Mucosa of descending colon (tissue), 3 donors: ENCODE measurements at regions not wholly inside any gene's neighbourhood (a gene's known extent, or its start where the extent isn't known, plus 50 kb on each side); places are given as distances from the start of the nearest gene placed in this dataset.

Experiments
- ATAC-seq: fragments of 200-7000 bp; cut with Tn5 transposase; one replicate; pipeline ENCODE4 v1.9.1; 2020; ENCODE audit warnings: mild to moderate bottlenecking, moderate library complexity
- DNase-seq, 3 donors: peaks; one replicate each; pipeline ENCODE4 v3.0.0-alpha.2; 2020
- H3K36me3 ChIP-seq: fragments of 200-600 bp; one replicate; pipeline ENCODE4 v1.8.0; 2021; ENCODE audit warnings: low read depth, mild to moderate bottlenecking
- H3K4me1 ChIP-seq: fragments of 200-600 bp; one replicate; pipeline ENCODE4 v1.8.0; 2021; ENCODE audit warnings: low read depth, mild to moderate bottlenecking
- H3K4me3 ChIP-seq: fragments of 200-600 bp; one replicate; pipeline ENCODE4 v1.8.0; 2021; ENCODE audit warnings: mild to moderate bottlenecking
- H3K9me3 ChIP-seq: fragments of 200-600 bp; one replicate; pipeline ENCODE4 v1.8.0; 2021; ENCODE audit warnings: mild to moderate bottlenecking
- intact Hi-C, 2 donors: fragments of 100-400 bp; cut with DNase I in 1 of 2; cut with micrococcal nuclease in 1 of 2; formaldehyde crosslinking; loops; one replicate each; pipeline versions ENCODE4 v1.11.0 to v1.11.1; 2022; cut with DNase I, micrococcal nuclease
- TF ChIP-seq, protein P1 (sequence below): fragments of 200-600 bp; IDR thresholded peaks from one replicate; pipeline ENCODE4 v1.8.0; 2022; ENCODE audit warnings: antibody characterized with exemption, mild to moderate bottlenecking
- donor health status: DM: no; HTN: no; CAD: no; lungs with moderate emphysema.
- donor health status: DM: no; HTN: no; CAD: no.
- donor health status: DM: no; HTN: yes; CAD: no.

DNA sequence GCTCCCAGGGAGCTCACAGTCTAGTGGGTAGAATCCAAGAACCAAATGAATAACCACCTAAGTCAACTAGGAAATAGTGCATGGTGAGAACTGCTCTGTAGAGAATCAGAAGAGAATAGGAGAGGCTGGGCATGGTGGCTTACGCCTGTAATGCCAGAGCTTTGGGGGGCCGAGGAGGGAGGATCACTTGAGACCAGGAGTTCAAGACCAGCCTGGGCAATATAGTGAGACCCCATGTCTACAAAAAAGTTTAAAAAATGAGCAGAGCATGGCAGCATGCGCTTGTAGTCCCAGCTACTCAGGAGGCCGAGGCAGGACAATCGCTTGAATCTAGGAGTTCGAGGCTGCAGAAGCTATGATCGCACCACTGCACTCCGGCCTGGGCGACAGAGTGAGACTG, 122.3 kb upstream of the IRF2BP2 start:
- DNase-seq (no peak), ATAC-seq (no peak)
- Histone ChIP-seq H3K4me1 (peaks cover 3% of the 10 kb centered on the region), H3K36me3 (no peaks in the 10 kb centered on the region), H3K9me3 (no peaks in the 10 kb centered on the region), H3K4me3 (no peak overlapping the region)
- intact Hi-C loops: no loop called here
- TF ChIP-seq, protein P1, sequence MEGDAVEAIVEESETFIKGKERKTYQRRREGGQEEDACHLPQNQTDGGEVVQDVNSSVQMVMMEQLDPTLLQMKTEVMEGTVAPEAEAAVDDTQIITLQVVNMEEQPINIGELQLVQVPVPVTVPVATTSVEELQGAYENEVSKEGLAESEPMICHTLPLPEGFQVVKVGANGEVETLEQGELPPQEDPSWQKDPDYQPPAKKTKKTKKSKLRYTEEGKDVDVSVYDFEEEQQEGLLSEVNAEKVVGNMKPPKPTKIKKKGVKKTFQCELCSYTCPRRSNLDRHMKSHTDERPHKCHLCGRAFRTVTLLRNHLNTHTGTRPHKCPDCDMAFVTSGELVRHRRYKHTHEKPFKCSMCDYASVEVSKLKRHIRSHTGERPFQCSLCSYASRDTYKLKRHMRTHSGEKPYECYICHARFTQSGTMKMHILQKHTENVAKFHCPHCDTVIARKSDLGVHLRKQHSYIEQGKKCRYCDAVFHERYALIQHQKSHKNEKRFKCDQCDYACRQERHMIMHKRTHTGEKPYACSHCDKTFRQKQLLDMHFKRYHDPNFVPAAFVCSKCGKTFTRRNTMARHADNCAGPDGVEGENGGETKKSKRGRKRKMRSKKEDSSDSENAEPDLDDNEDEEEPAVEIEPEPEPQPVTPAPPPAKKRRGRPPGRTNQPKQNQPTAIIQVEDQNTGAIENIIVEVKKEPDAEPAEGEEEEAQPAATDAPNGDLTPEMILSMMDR: no peak

DNA sequence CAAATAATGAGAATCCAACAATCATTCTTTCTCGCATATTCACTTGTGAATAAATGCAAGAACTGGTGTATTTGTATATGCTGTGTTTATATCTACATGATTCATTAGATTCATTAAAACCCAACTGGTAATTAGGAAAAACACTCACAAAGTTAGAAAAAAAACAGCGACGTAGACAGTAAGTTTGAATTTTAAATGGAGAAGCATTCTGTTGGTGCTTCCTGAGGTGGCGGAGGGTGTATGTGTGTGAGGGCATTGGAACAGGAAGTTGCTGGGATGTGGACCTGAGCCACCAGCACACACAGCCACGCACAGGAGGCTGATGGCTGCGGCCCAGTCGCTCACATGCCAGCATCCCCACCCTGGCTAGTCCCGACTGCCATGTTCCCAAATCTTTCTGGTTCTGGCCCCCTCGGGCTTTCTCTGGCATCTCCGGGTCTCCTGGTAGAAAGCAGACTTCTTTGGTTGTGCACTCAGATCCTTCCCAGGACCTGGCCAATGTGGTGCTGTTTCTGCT, 121.6 kb upstream of the IRF2BP2 start:
- peak; percentile 56 for ATAC-seq

GRCh38 chr1:234730770-234731568, 121.0 kb upstream of the IRF2BP2 start:
- ATAC-seq (peak; percentile 22), DNase-seq (no peak)
- Histone ChIP-seq H3K4me1 (peaks cover 9% of the 10 kb centered on the region), H3K4me3 (no peak overlapping the region), H3K9me3 (no peaks in the 10 kb centered on the region), H3K36me3 (no peaks in the 10 kb centered on the region)
- TF ChIP-seq, protein P1: no peak
- intact Hi-C loops: no loop called here

More for the DNA sequence above, 121.6 kb upstream of the IRF2BP2 start:
- peaks cover 8% of the 10 kb centered on the region for H3K4me1 ChIP-seq
- DNase-seq: no peak
- intact Hi-C loops: no loop called here
- no peak overlapping the region for H3K4me3 ChIP-seq
- no peaks in the 10 kb centered on the region for H3K36me3 ChIP-seq
- TF ChIP-seq, protein P1: no peak
- no peaks in the 10 kb centered on the region for H3K9me3 ChIP-seq

DNA sequence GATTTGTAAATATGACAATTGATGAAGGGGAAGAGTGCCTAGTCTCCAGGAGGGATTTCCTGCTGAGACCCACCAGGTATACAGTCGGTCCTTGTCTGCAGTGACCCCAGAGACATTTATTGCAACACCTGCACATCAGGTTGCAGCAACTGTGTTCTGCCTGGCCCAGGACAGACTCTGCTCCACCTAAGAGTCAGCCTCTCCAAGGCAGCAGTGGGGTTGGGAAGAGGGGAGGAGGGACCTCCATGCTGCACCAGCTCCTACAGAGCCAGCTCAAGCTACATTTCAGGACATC, 120.4 kb upstream of the IRF2BP2 start:
- no peaks in the 10 kb centered on the region for H3K36me3 ChIP-seq
- H3K4me3 ChIP-seq: no peak overlapping the region
- H3K9me3 ChIP-seq: no peaks in the 10 kb centered on the region
- H3K4me1 ChIP-seq: peaks cover 14% of the 10 kb centered on the region
- ATAC-seq (no peak), DNase-seq (no peak)
- TF ChIP-seq, protein P1: no peak
- intact Hi-C loops: no loop called here

- ATAC-seq: no peak
- no peak for DNase-seq
- H3K36me3 ChIP-seq: no peaks in the 10 kb centered on the region
- no peak overlapping the region for H3K4me3 ChIP-seq
- TF ChIP-seq, protein P1: no peak
- intact Hi-C loops: loop anchor here in 1 of 2 donors (10.0 kb wide), 2 partner anchors 245 to 345 kb away; no protein-coding TSS in a partner anchor
- H3K9me3 ChIP-seq: no peaks in the 10 kb centered on the region
- peaks cover 20% of the 10 kb centered on the region for H3K4me1 ChIP-seq
These were observed 119.8 kb upstream of the IRF2BP2 start for GRCh38 chr1:234729561-234730474.
